PC-9 (cell line): ENCODE measurements at regions not wholly inside any gene's neighbourhood (a gene's known extent, or its start where the extent isn't known, plus 50 kb on each side); places are given as distances from the start of the nearest gene placed in this dataset.

ENCODE experiments used
- CTCF ChIP-seq: fragments of 200-600 bp; sonication (generic); conservative IDR thresholded peaks from 2 replicates; pipeline ENCODE4 v1.6.1; 2017; ENCODE audit warnings: mixed run types, antibody characterized with exemption, mild to moderate bottlenecking, moderate library complexity
- EZH2 ChIP-seq: fragments of 200-600 bp; sonication (generic); IDR thresholded peaks from 2 replicates; pipeline ENCODE4 v1.8.0; 2017; ENCODE audit warnings: antibody characterized with exemption, low read depth

GRCh38 chr2:215830304-215830703, 183.0 kb downstream of the MREG start:
- TF ChIP-seq CTCF (no peak), EZH2 (no peak)
